Activated T-helper 2 cell treated with anti-CD3 and anti-CD28 coated beads, Interferon-gamma antibody, Interleukin-2, Interleukin-4, amounts not matched to agents 10 μg/mL and 5 μg/mL and 100 μg/mL, durations not matched to agents 14 hours and 24 hours and 36 hours (primary cell): ENCODE measurements at regions not wholly inside any gene's neighbourhood (a gene's known extent, or its start where the extent isn't known, plus 50 kb on each side); places are given as distances from the start of the nearest gene placed in this dataset.

Source experiments
- DNase-seq: peaks from one replicate; pipeline ENCODE4 v3.0.0; 2021; ENCODE audit warnings: low spot score
- H3K27ac Mint-ChIP-seq: one replicate; pipeline ENCODE4 v1.8.0; 2021; ENCODE audit warnings: mixed read lengths
- H3K27me3 Mint-ChIP-seq: one replicate; pipeline ENCODE4 v1.8.0; 2021; ENCODE audit warnings: low read depth, mixed read lengths
- H3K36me3 Mint-ChIP-seq: one replicate; pipeline ENCODE4 v1.8.0; 2021; ENCODE audit warnings: low read depth, mixed read lengths
- H3K4me1 Mint-ChIP-seq: one replicate; pipeline ENCODE4 v1.8.0; 2021; ENCODE audit warnings: low read depth, mixed read lengths
- H3K4me3 Mint-ChIP-seq: one replicate; pipeline ENCODE4 v1.8.0; 2021; ENCODE audit warnings: low read depth, mild to moderate bottlenecking, moderate library complexity, mixed read lengths
- H3K9me3 Mint-ChIP-seq: one replicate; pipeline ENCODE4 v1.8.0; 2021; ENCODE audit warnings: mixed read lengths
- intact Hi-C: fragments of 100-400 bp; cut with micrococcal nuclease; formaldehyde crosslinking; loops from one replicate; pipeline ENCODE4 v1.15.1; 2023

DNA sequence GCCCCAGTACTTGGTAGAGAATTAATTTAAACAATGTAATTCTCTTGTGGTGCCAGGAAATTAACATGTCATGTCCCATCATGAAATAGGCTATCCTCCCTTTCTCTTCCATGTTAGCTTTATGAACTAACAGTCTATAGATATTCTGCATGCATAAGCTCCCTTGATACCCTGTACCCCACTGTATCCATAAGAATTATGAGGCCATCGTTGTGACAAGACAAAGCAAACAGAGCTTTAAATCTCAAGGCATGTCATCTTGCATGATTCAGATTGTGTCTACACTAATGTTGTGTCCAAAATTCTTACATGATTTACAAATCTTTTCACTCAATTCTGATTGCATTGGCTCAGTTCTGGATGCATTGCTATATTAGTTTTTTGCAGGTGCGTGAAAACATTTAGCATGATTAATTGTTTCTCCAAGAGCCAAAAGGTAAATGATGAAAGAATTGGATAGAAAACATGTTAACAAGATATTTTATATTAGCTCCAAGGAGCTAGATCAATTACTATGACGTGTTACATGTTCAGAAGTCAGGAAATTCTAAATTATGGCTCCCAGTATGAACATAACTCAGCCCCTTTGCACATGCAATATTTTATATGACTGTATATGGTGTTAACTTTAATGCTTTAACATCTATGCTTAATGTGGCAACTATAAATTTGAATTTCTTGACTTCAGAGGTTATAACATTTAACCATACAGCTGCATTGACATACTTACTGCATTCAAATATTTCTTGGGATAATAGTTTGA, 620.3 kb downstream of the SLC4A3 start:
- H3K27ac Mint-ChIP-seq, result no peak overlapping the region
- H3K36me3 Mint-ChIP-seq, result no peaks in the 10 kb centered on the region
- no peaks in the 10 kb centered on the region for H3K9me3 Mint-ChIP-seq
- H3K4me3 Mint-ChIP-seq, result no peak overlapping the region
- no peaks in the 10 kb centered on the region for H3K4me1 Mint-ChIP-seq
- no peak for DNase-seq
- no peaks in the 10 kb centered on the region for H3K27me3 Mint-ChIP-seq
- intact Hi-C loops, result no loop called here

DNA sequence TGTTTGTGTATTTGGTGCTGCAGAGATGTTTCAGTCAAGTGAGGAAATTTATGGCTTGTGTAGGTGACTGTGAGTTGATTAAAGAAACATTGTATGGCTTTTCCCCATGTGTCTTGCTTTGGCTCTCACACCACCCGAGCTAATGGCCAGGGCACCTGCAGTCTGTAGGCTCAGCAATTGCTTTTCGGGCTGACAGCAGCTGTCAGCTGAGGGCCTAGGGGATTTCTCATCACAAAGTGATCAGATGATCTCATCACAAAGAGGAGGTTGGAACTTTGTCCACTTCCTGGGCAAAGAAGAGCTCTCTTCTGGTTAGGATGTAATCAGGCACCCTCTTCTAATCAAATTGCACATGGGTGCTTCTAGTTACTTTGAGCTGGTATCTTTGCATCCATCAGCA, 632.2 kb downstream of the SLC4A3 start:
- Mint-ChIP-seq H3K4me3 (no peak overlapping the region), H3K36me3 (no peaks in the 10 kb centered on the region), H3K27ac (no peak overlapping the region), H3K27me3 (no peaks in the 10 kb centered on the region), H3K9me3 (no peaks in the 10 kb centered on the region), H3K4me1 (no peaks in the 10 kb centered on the region)
- intact Hi-C loops, result no loop called here
- DNase-seq, result no peak

DNA sequence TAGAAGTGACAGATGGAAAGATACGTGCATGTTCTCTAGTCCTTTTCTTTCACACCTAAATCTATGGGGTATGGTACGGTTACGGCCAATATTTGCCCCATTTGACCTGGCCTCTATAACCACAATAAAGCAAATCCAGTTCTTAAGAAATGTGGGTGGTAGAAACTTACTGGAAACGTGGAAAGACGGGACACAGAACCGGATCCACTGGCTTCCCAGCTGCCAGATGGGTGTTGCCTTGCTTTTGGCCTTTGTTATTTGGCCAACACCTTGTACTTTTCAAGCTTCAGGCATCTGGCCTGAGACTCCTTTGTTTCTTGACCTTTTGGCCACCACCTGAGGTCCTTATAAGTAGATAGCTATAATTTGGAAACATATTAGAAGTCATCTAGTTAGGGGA, 635.9 kb downstream of the SLC4A3 start:
- H3K4me3 Mint-ChIP-seq, result no peak overlapping the region
- no peak for DNase-seq
- no peaks in the 10 kb centered on the region for H3K9me3 Mint-ChIP-seq
- H3K27ac Mint-ChIP-seq, result no peak overlapping the region
- H3K4me1 Mint-ChIP-seq, result no peaks in the 10 kb centered on the region
- no peaks in the 10 kb centered on the region for H3K27me3 Mint-ChIP-seq
- H3K36me3 Mint-ChIP-seq, result no peaks in the 10 kb centered on the region
- intact Hi-C loops, result no loop called here

DNA sequence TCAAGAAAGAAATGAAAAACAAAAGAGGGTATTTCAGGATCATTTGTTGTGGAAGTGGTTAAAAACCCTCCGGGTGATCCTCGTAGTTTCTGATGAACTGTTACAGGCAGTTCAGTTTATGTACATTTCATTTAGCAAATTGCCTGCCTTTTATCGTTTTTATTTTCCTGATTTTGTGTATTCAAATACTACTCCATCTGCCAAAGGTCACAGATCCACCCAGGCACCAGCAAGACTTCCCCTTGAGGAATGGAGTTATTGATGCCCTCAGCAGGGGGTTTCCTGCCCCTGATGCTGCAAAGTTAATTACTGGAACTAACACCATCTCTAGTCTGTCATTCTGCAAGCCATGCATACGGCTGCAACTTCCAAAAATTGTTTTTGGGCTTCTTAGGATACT, 641.9 kb downstream of the SLC4A3 start:
- no peak overlapping the region for H3K4me3 Mint-ChIP-seq
- H3K27ac Mint-ChIP-seq, result no peak overlapping the region
- H3K4me1 Mint-ChIP-seq, result no peaks in the 10 kb centered on the region
- intact Hi-C loops, result no loop called here
- no peaks in the 10 kb centered on the region for H3K36me3 Mint-ChIP-seq
- no peaks in the 10 kb centered on the region for H3K27me3 Mint-ChIP-seq
- H3K9me3 Mint-ChIP-seq, result no peaks in the 10 kb centered on the region
- DNase-seq, result no peak

DNA sequence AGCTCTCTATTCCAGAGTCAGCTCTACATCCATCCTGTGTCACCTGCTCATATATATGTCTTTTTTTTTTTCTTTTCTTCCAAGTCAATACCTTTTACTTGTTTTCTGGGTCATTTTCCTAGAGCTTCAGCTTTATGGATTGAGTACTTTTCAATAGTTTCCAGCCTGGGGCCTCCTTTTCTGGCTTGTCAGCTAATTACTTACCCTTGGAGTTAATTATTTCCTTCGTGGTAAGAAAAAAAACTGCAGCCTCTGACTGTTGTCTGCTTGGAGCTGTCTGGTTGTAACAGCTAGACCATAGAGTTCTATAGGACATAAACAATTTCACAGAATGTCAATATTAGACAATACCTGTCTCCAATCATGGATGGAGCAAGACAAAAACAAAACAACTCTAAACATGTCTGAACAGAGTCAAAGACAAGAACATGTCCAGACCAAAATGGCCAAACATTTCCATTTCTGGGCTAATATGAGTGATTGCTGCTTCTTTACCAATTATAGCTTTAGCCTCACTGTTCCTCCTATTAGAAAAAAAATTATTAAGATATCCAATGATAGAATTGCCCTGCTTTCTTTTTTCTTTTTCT, 643.1 kb downstream of the SLC4A3 start:
- no peak for DNase-seq
- H3K9me3 Mint-ChIP-seq, result no peaks in the 10 kb centered on the region
- intact Hi-C loops, result no loop called here
- H3K27me3 Mint-ChIP-seq, result no peaks in the 10 kb centered on the region
- no peaks in the 10 kb centered on the region for H3K4me1 Mint-ChIP-seq
- H3K36me3 Mint-ChIP-seq, result no peaks in the 10 kb centered on the region
- no peak overlapping the region for H3K27ac Mint-ChIP-seq
- no peak overlapping the region for H3K4me3 Mint-ChIP-seq

DNA sequence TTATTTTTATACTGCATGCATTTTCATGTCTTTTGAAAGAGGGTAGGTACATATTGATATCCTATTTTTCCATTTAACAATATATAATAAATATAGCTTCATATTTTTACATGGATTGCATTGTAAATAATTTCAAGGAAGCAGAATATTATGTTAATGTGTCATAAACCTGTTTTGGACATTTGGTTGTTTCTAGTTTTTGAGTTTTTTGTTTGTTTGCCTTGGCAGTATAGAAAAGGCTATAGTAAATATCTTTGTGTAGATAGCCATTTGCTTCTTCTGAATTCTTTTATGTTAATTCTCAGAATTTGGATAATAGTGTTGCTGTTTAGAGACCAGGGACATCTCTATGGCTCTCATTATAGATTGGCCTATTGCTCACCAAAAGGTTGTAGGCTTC, 645.2 kb downstream of the SLC4A3 start:
- H3K27ac Mint-ChIP-seq, result no peak overlapping the region
- no peaks in the 10 kb centered on the region for H3K4me1 Mint-ChIP-seq
- H3K27me3 Mint-ChIP-seq, result no peaks in the 10 kb centered on the region
- no peaks in the 10 kb centered on the region for H3K36me3 Mint-ChIP-seq
- DNase-seq, result no peak
- H3K9me3 Mint-ChIP-seq, result no peaks in the 10 kb centered on the region
- intact Hi-C loops, result no loop called here
- H3K4me3 Mint-ChIP-seq, result no peak overlapping the region

DNA sequence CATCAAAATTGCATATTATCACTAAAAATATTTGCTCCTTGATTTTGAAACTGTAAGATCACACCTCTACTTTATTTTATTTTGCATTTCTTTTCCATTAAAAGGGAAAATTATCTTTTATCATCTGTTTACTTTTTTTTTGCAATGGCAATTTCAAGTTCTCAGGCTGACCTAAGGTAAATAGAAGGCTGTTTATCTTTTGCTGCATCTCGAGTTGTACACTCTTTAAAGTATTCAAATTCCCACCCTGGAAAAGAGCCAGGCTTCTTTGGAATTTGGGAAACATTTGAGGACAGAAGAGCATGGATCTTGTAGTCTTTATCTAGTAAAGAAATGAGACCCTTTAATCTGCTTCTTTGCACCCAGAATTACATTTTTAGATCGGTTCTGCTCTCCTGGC, 645.7 kb downstream of the SLC4A3 start:
- H3K4me1 Mint-ChIP-seq, result no peaks in the 10 kb centered on the region
- H3K4me3 Mint-ChIP-seq, result no peak overlapping the region
- no peaks in the 10 kb centered on the region for H3K9me3 Mint-ChIP-seq
- DNase-seq, result no peak
- H3K27ac Mint-ChIP-seq, result no peak overlapping the region
- no peaks in the 10 kb centered on the region for H3K36me3 Mint-ChIP-seq
- intact Hi-C loops, result no loop called here
- no peaks in the 10 kb centered on the region for H3K27me3 Mint-ChIP-seq

DNA sequence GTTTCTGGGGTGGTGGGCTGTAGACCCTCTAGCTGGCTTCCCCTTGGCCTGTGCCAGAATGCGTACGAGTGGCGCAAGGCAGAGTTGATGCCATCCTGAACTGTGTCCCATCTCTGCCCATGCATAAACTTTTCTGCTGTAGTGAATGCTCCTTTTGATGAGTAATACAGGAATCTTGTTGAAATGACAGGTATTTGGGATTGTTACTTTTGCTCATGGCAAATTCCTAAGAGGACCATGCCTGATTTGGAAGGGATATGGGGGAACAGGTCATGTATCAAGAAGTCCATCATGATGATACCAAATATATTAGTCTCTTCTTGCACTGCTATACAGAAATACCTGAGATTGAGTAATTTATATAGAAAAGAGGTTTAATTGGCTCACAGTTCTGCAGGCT, 648.0 kb downstream of the SLC4A3 start:
- intact Hi-C loops, result no loop called here
- no peaks in the 10 kb centered on the region for H3K36me3 Mint-ChIP-seq
- H3K27me3 Mint-ChIP-seq, result no peaks in the 10 kb centered on the region
- H3K9me3 Mint-ChIP-seq, result no peaks in the 10 kb centered on the region
- H3K27ac Mint-ChIP-seq, result no peak overlapping the region
- H3K4me1 Mint-ChIP-seq, result no peaks in the 10 kb centered on the region
- no peak for DNase-seq
- no peak overlapping the region for H3K4me3 Mint-ChIP-seq

DNA sequence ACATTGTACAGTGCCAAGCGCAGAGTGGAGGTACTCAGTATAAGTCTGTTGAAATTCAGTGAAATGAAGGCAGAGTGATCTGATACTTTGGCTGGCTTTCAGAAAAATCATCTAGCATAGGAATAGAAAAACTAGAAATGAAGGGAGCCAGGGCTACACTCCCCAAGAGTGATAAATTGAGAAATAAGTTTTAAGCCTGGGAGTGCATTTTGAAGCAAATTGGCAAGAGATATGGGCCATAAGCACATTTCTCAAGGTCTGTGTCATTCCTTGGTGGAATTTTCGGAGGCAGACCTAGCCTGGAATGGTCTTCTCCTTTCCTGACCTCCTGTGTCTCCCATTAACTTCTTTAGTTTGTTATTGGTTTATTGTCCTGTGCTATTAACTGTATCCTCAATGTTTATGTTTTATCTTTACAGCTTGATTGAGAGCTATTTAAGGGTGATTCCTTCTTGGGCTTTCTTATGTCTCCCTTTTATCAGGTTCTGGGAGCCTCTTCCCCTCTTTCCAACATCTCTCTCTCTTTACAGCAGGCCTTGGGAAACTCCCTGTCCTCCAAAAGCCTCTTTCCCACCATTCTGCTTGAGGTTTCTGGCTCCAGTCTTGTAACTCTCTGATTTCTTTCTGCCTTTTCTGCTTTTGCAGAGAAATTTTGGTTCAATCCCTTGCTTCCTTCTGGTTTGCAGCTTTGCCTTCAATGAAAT, 649.5 kb downstream of the SLC4A3 start:
- Mint-ChIP-seq H3K27ac (no peak overlapping the region), H3K4me1 (no peaks in the 10 kb centered on the region), H3K27me3 (no peaks in the 10 kb centered on the region), H3K36me3 (no peaks in the 10 kb centered on the region), H3K4me3 (no peak overlapping the region), H3K9me3 (no peaks in the 10 kb centered on the region)
- DNase-seq, result no peak
- intact Hi-C loops, result no loop called here

DNA sequence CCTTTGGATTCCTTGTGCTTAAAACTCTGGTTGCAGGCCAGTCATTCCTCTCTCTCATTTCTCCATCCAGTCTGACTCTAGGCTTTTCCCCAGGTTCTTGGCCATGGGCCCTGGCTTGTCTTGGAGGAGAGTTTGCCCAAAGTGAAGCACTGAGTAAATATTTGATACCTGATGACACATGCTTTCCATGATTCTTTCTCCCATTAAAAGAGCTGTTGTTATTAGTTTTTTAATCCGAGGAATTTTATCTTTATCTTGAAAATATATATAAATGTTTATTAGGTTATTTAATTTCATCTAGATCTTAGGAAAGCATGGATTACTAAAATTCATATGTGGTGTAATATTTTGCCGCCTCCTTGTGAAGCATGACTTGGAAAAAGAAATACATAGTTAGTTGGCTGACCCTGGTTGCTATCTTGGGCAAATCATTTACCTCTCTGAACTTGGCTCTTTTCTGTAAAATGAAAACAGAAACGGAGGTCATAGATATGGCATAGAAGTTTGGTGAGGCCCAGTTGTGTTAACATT, 650.1 kb downstream of the SLC4A3 start:
- intact Hi-C loops, result no loop called here
- no peak for DNase-seq
- no peak overlapping the region for H3K4me3 Mint-ChIP-seq
- no peaks in the 10 kb centered on the region for H3K27me3 Mint-ChIP-seq
- H3K4me1 Mint-ChIP-seq, result no peaks in the 10 kb centered on the region
- H3K36me3 Mint-ChIP-seq, result no peaks in the 10 kb centered on the region
- no peaks in the 10 kb centered on the region for H3K9me3 Mint-ChIP-seq
- H3K27ac Mint-ChIP-seq, result no peak overlapping the region

DNA sequence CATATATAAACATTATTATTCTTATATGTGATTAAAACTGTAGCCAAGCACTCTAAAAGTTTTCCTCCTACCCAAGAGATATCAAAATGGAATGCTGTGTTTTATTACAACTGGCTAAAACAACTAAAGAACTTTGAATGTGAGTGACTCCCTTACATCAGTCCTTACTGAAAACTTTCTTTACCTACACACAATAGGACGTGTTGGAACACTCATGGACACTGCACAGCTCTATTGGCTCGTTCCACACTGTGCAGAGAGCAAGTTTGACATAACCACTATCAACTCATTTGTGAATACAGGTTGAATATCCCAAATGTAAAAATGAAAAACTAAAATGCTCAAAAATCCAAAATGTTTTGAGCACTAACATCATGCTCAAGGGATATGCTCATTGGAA, 650.6 kb downstream of the SLC4A3 start:
- Mint-ChIP-seq H3K36me3 (no peaks in the 10 kb centered on the region), H3K4me3 (no peak overlapping the region), H3K9me3 (no peaks in the 10 kb centered on the region), H3K27me3 (no peaks in the 10 kb centered on the region), H3K4me1 (no peaks in the 10 kb centered on the region), H3K27ac (no peak overlapping the region)
- intact Hi-C loops, result no loop called here
- no peak for DNase-seq

DNA sequence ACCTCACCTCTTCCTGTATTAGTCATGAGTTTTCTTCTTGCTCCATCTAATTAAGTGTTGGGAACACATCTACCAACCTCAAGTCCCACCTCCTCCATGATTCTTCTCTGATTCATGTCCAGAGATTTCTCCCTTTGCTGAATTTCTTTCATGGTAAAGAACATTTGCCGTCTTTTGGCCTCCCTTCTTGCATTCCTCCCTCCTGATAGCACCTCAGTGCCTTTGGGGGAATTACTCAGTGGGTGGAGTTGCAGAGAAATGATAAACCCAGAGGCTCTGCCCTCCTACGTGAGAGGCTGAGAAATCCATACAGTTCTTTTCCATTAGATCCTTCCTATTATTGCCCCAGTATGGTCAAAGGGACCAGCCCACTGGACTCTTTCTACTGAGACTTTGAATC, 651.9 kb downstream of the SLC4A3 start:
- H3K27me3 Mint-ChIP-seq, result no peaks in the 10 kb centered on the region

DNA sequence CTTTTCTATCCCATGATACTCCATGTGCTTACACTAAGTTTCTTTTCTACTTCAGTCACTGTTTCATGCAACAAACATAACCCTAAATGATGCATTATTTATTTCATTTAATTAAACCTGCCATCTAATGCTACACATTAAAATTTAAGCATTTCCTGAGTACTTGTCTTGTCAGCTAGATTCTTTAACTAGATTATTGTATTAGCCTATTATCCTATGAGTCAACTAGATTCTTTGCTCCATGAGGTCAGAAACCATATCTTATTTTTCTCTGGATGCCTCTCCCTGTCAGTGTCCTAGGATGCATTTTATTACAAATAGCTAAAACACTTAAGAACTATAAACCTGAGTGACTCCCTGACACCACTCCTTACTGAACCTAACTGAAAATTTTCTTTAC, 652.4 kb downstream of the SLC4A3 start:
- Mint-ChIP-seq H3K36me3 (no peaks in the 10 kb centered on the region), H3K27me3 (no peaks in the 10 kb centered on the region), H3K4me1 (no peaks in the 10 kb centered on the region), H3K27ac (no peak overlapping the region), H3K4me3 (no peak overlapping the region), H3K9me3 (no peaks in the 10 kb centered on the region)
- no peak for DNase-seq
- intact Hi-C loops, result no loop called here

More for the DNA sequence above, 651.9 kb downstream of the SLC4A3 start:
- Mint-ChIP-seq H3K4me1 (no peaks in the 10 kb centered on the region), H3K4me3 (no peak overlapping the region), H3K36me3 (no peaks in the 10 kb centered on the region), H3K27ac (no peak overlapping the region), H3K9me3 (no peaks in the 10 kb centered on the region)
- DNase-seq, result no peak
- intact Hi-C loops, result no loop called here
